ENCODE measurements at regions not wholly inside any gene's neighbourhood (a gene's known extent, or its start where the extent isn't known, plus 50 kb on each side); places are given as distances from the start of the nearest gene placed in this dataset.
A peak's percentile ranks its signal among the peaks of the same experiment; 100 is the strongest.

GRCh38 chr5:74007193-74007592 lies 381.2 kb downstream of the ARHGEF28 start:
- no peak for ATAC-seq
- Histone ChIP-seq H3K36me3 (no peaks in the 10 kb centered on the region), H3K9me3 (peaks cover 0 to 12% (median 0%) of the 10 kb centered on the region in 12 donors), H3K4me3 (no peak overlapping the region), H3K4me1 (no peaks in the 10 kb centered on the region), H3K27ac (no peak overlapping the region), H3K27me3 (no peaks in the 10 kb centered on the region)
- TF ChIP-seq POLR2A (IDR thresholded peaks at IDR 0.05) (no peak), CTCF (IDR thresholded peaks at IDR 0.05) (no peak)
- intact Hi-C loops (cut with DNase I): no loop called here
- DNase-seq: no peak
- 0% methylated on average over 1 of the region's 1 CpG for WGBS, 4 donors

- H3K9me3 ChIP-seq: peaks cover 0 to 10% (median 0%) of the 10 kb centered on the region in 12 donors
- H3K27ac ChIP-seq: no peak overlapping the region
- TF ChIP-seq CTCF (IDR thresholded peaks at IDR 0.05): no peak
- no peak for TF ChIP-seq POLR2A (IDR thresholded peaks at IDR 0.05)
- WGBS, 4 donors: 79 to 88% (median 84%) methylated on average over 3 of the region's 3 CpGs
- no peaks in the 10 kb centered on the region for H3K27me3 ChIP-seq
- intact Hi-C loops (cut with DNase I): no loop called here
- DNase-seq (no peak), ATAC-seq (no peak)
- H3K4me3 ChIP-seq: no peak overlapping the region
- peaks cover 0 to 3% (median 0%) of the 10 kb centered on the region in 12 donors for H3K4me1 ChIP-seq
- H3K36me3 ChIP-seq: no peaks in the 10 kb centered on the region
Observed at GRCh38 chr5:73999297-73999696, 373.3 kb downstream of the ARHGEF28 start.

- H3K9me3 ChIP-seq: peaks cover 0 to 8% (median 0%) of the 10 kb centered on the region in 12 donors
- ATAC-seq (peak in 1 of 4 donors; percentile 31), DNase-seq (no peak)
- H3K27ac ChIP-seq: no peak overlapping the region
- peaks cover 0 to 3% (median 0%) of the 10 kb centered on the region in 12 donors for H3K4me1 ChIP-seq
- 50 to 57% (median 55%) methylated on average over 4 of the region's 4 CpGs for WGBS, 4 donors
- TF ChIP-seq POLR2A (IDR thresholded peaks at IDR 0.05) (no peak), CTCF (IDR thresholded peaks at IDR 0.05) (no peak)
- no peaks in the 10 kb centered on the region for H3K36me3 ChIP-seq
- intact Hi-C loops (cut with DNase I): no loop called here
- no peak overlapping the region for H3K4me3 ChIP-seq
- H3K27me3 ChIP-seq: no peaks in the 10 kb centered on the region
Observed at GRCh38 chr5:73998489-73998888, 372.5 kb downstream of the ARHGEF28 start.

- Histone ChIP-seq H3K9me3 (peaks cover 0 to 3% (median 0%) of the 10 kb centered on the region in 12 donors), H3K27ac (no peak overlapping the region), H3K4me1 (peaks cover 0 to 3% (median 0%) of the 10 kb centered on the region in 12 donors), H3K36me3 (no peaks in the 10 kb centered on the region), H3K27me3 (no peaks in the 10 kb centered on the region), H3K4me3 (no peak overlapping the region)
- no peak for DNase-seq
- intact Hi-C loops (cut with DNase I): no loop called here
- ATAC-seq: no peak
- no peak for TF ChIP-seq POLR2A (IDR thresholded peaks at IDR 0.05)
- no peak for TF ChIP-seq CTCF (IDR thresholded peaks at IDR 0.05)
Observed at GRCh38 chr5:73997960-73998359, 372.0 kb downstream of the ARHGEF28 start.
